ENCODE measurements at regions not wholly inside any gene's neighbourhood (a gene's known extent, or its start where the extent isn't known, plus 50 kb on each side); places are given as distances from the start of the nearest gene placed in this dataset.
"Not testable (repeated sequence)": the region's sequence is repeated elsewhere in the genome, so short reads cannot be mapped to it uniquely, and the experiment has no call there.

DNA sequence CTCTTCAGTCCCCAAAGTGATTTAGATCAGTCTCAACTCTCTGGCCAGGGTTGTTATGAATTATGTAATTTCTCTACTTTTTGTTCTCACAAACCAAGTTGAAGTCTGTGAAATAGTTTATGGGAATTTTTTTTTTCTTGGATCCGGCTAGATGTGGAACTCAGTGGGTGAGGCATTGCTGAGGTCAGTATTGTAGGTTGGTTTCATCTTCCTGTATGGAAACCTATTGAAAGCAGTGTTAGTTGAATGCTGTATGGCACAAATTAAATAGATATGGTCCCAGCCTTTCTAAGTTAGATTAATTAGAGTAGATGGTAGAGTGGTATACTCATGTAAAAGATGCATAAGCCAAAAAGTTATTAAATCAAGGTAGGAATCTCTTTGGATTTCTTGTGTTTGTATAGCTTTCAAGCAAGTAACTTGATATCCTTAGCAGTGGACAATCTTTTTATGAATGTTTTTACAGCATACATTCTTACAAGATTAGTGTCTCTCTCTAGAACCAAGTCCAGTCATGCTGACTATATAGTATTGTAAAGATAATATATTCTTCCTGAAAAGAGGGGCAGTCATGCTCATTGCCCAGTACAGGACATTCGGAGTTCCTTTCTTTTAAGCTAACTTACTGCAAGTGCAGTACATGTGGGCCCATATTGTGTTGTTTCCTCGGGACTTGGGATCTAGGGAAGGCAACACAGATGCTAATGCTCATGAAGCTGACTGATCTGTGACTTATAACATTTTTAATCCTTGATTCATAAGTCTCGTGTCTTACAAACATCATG lies 2541.1 kb downstream of the PCDH9 start:
- TF ChIP-seq, protein P1, sequence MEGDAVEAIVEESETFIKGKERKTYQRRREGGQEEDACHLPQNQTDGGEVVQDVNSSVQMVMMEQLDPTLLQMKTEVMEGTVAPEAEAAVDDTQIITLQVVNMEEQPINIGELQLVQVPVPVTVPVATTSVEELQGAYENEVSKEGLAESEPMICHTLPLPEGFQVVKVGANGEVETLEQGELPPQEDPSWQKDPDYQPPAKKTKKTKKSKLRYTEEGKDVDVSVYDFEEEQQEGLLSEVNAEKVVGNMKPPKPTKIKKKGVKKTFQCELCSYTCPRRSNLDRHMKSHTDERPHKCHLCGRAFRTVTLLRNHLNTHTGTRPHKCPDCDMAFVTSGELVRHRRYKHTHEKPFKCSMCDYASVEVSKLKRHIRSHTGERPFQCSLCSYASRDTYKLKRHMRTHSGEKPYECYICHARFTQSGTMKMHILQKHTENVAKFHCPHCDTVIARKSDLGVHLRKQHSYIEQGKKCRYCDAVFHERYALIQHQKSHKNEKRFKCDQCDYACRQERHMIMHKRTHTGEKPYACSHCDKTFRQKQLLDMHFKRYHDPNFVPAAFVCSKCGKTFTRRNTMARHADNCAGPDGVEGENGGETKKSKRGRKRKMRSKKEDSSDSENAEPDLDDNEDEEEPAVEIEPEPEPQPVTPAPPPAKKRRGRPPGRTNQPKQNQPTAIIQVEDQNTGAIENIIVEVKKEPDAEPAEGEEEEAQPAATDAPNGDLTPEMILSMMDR (IDR thresholded peaks at IDR 0.05): no peak
- H3K27ac ChIP-seq: no peak overlapping the region

DNA sequence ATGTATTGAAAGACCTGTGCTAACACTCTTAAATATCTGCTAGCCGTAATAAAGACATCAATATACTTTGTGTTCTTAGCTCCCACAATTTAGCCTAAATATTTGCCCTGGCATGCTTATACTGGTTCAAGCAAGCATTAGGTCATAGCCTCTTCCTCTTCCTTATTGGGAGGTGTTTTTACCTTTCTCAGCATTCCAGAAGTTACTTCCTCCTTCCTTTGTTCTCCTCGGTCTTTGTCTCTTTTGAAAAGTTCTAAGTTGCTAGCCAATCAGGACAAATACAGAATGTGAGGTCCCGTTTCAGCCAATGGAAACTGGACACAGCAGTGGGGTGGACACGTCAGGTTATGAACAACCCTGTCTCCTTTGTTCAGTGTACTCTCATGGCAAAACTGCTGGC lies 2543.6 kb downstream of the PCDH9 start:
- not testable (repeated sequence) for H3K27ac ChIP-seq

DNA sequence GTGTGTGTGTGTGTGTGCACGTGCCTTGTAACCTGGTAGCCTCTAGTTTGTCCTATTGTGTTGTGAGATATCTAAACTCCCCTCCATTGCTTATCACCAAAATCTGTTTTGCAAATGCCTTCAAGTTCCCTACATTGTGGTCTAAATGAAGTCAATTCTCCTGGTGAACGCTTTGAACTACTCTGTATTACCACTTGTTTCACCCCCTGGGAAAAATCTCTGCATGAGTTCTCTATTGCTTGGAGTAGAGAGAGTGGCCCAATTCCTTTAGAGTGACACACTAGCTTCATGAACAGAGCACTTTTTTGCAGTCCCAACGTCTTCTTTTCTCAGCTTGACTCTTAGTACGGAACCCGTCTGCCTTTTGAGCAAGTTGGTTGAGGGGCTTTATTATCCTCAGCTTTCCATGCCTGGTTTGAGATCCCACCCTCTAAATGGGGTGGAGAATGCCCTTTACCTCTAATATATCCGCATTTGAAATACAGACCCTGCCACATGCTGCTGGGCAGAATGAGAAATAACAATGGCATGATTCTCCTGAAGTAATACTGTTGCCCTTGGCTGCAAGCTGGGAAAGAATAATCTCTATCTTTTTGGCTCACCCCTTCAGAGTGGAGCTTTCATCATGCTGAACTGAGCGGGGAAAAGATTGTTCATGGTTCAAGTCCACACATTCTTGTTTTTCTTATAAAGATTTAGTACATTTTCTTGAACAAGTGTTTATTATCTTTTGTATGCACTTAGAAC lies 2545.3 kb downstream of the PCDH9 start:
- TF ChIP-seq, protein P1 (IDR thresholded peaks at IDR 0.05): no peak
- TF ChIP-seq ZFX (IDR thresholded peaks at IDR 0.05; ENCODE audit: borderline replicate concordance): no peak
- no peak overlapping the region for H3K27ac ChIP-seq

DNA sequence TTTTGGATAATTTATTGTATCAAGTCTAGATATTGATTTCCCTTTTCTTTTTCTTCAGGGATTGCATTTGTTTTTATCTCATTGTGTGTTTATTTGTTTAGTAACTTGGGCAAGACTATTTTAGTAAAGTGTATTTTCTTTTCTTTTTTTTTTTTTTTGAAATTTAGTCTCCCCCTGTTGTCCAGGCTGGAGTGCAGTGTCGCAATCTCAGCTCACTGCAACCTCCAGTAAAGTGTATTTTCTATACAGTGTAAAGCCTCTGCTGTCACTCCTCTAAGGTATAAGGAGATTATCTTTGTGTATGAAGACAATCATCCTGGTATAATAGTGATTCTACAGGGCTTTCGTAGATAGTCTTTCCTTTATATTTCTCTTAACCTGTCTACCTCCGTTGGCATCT lies 2546.0 kb downstream of the PCDH9 start:
- H3K27ac ChIP-seq: no peak overlapping the region
- TF ChIP-seq, protein P1 (IDR thresholded peaks at IDR 0.05): no peak
- no peak for TF ChIP-seq ZFX (IDR thresholded peaks at IDR 0.05; ENCODE audit: borderline replicate concordance)

DNA sequence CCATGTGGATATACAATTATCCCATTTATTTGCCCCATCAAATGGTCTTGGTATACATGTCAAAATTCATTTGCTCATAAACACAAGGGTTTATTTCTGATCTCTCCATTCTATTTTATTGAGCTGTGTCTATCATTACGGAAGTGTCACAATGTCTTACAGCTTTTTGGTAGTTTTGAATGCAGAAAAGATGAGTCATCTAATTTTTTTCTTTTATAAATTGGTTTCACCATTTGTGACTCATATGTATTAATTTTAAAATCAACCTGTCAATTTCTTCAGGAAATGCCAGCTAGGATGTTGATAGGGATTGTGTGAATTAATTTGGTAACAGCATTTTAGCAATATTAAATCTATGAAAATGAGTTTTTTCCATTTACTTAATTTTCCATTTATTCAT lies 2549.4 kb downstream of the PCDH9 start:
- TF ChIP-seq, protein P1 (IDR thresholded peaks at IDR 0.05): no peak
- TF ChIP-seq ZFX (IDR thresholded peaks at IDR 0.05; ENCODE audit: borderline replicate concordance): no peak
- no peak overlapping the region for H3K27ac ChIP-seq

DNA sequence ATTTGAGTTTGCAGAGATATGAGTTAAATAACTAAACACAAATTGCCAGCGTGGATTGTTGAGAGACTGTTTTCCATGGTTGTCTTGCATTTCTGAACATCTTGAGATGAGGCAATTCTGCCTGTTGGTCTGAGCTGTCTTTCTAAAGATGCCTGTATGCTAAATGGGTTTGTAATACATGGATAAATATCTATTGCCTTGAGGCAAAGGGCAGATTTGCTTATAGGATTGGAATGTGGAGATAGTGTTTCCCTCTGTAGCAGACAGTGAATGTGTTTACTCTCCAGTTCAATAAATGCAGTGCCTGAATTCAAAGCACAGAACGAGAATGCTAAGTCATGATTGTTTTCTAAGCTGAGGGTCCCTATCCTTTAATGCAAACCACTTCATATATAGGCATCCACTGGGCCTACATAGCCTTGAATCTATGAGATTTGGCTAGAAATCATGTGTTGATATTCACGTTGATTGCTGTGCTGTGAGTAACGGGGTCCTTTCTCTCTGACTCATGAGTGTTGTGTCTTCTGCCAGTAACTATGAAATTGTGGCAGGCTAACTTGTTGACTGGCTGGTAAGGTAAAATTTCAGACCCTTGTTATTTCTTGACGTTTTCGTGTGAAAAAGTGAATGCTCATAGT lies 2554.8 kb downstream of the PCDH9 start:
- TF ChIP-seq, protein P1 (IDR thresholded peaks at IDR 0.05): no peak
- TF ChIP-seq ZFX (IDR thresholded peaks at IDR 0.05; ENCODE audit: borderline replicate concordance): no peak
- H3K27ac ChIP-seq: no peak overlapping the region

DNA sequence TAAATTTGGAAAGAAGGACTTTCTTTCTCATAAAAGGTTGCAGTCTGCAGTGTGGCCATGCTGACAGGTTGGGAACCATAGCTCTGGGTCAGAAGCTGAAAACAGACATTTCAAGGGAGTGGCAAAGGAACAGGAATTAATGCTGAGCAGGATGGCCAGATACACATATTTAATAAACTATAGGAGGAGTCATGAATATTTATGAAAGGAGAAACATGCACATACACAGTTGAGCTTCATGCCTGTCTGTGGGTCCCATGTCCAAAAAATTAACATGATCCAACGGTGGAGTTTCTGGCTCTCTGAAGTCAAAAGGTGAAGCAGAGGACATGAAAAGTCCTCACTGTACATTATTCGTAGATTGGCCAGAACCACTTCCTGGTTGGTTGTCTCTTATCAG lies 2556.0 kb downstream of the PCDH9 start:
- TF ChIP-seq, protein P1 (IDR thresholded peaks at IDR 0.05): no peak
- TF ChIP-seq ZFX (IDR thresholded peaks at IDR 0.05; ENCODE audit: borderline replicate concordance): no peak
- H3K27ac ChIP-seq: no peak overlapping the region

All from 22Rv1 (cell line).